ENCODE measurements at regions not wholly inside any gene's neighbourhood (a gene's known extent, or its start where the extent isn't known, plus 50 kb on each side); places are given as distances from the start of the nearest gene placed in this dataset.

DNA sequence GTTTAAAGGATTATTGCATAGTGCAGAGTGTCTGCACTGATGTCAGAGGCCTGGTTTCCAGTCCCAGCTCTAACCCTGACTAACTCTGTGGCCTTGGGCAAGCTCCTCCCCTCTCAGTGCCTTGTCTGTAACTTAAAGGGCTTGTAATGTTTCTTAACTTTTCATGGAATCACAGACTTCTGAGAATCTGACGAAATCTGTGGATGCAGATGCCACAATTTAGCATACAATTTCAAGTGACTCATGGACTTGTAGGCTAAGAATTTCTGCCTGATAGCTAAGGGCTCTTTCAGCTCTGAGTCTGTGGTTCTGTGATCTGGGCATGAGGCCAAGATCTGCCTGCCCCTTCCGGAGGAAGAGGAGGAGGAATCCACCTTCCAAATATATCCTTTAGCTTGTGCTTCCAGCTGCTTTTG is 236.9 kb downstream of the AR start:
- H3K9me3 ChIP-seq (ENCODE audit: control insufficient read depth, low read length) = no peaks in the 10 kb centered on the region
- H3K4me1 ChIP-seq (ENCODE audit: control insufficient read depth, insufficient read depth, low read length, poor library complexity, severe bottlenecking) = no peaks in the 10 kb centered on the region
- no peak overlapping the region for H3K4me3 ChIP-seq (ENCODE audit: extremely low read depth, insufficient read depth, low read length, poor library complexity, severe bottlenecking)
- no peaks in the 10 kb centered on the region for H3K36me3 ChIP-seq (ENCODE audit: control insufficient read depth, insufficient read depth, low read length)
- WGBS, 2 experiments (ENCODE audit: insufficient coverage in 2 of 2) = 88% methylated on average over 1 of the region's 2 CpGs; no CpG with 5 or more reads in 1 of the 2 experiments
- peak overlapping the region; percentile 62 for H3K27ac ChIP-seq (ENCODE audit: low read depth, low read length, severe bottlenecking)

DNA sequence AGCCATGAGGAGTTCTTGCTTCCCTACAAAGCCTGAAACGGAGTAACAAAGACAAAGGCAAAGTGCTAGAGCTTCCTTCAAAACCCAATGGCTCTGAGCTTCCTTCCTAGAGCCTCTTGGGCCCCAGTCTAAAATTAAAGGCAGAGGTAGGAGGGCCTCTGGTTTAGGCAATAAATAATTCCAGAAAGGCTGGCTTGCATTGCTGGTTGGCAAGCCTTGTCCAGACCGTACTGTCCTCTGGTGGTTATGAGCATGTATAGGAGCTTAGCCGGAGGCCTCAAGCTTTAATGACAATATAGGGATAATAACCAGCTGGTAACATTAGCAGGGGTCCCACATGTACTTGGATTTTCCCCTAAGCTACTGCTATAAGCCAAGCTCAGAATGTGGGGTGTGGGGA is 237.3 kb downstream of the AR start:
- Histone ChIP-seq H3K9me3 (ENCODE audit: control insufficient read depth, low read length) (no peaks in the 10 kb centered on the region), H3K4me3 (ENCODE audit: extremely low read depth, insufficient read depth, low read length, poor library complexity, severe bottlenecking) (no peak overlapping the region), H3K27ac (ENCODE audit: low read depth, low read length, severe bottlenecking) (peak overlapping the region; percentile 62), H3K4me1 (ENCODE audit: control insufficient read depth, insufficient read depth, low read length, poor library complexity, severe bottlenecking) (no peaks in the 10 kb centered on the region), H3K36me3 (ENCODE audit: control insufficient read depth, insufficient read depth, low read length) (no peaks in the 10 kb centered on the region)
- whole genome bisulfite sequencing, 2 experiments (ENCODE audit: insufficient coverage in 2 of 2) = 80% methylated on average over 1 of the region's 3 CpGs; no CpG with 5 or more reads in 1 of the 2 experiments

DNA sequence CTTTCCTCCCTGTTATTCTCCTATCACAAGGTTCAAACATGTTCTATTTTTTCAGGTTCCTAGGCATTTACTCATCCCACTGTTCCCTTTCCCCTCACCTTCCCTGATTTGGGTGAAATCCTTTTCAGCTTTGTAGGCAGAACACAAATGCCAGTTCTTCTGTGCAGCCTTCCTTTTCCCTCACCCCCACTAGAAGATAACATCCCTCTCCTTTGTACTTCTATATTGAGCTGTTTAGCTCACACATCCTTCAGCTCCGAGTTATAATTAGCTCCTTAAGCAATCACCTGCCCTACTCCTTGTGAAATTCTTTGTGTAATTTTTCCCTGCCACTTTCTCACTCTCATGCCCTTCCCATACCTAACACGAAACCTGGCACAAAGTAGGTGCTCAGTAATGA is 240.9 kb downstream of the AR start:
- Histone ChIP-seq H3K27ac (ENCODE audit: low read depth, low read length, severe bottlenecking) (no peak overlapping the region), H3K4me1 (ENCODE audit: control insufficient read depth, insufficient read depth, low read length, poor library complexity, severe bottlenecking) (no peaks in the 10 kb centered on the region), H3K4me3 (ENCODE audit: extremely low read depth, insufficient read depth, low read length, poor library complexity, severe bottlenecking) (no peak overlapping the region), H3K36me3 (ENCODE audit: control insufficient read depth, insufficient read depth, low read length) (no peaks in the 10 kb centered on the region), H3K9me3 (ENCODE audit: control insufficient read depth, low read length) (no peaks in the 10 kb centered on the region)
- no CpG with 5 or more reads among the region's 2 CpGs for WGBS, 2 experiments (ENCODE audit: insufficient coverage in 2 of 2)

DNA sequence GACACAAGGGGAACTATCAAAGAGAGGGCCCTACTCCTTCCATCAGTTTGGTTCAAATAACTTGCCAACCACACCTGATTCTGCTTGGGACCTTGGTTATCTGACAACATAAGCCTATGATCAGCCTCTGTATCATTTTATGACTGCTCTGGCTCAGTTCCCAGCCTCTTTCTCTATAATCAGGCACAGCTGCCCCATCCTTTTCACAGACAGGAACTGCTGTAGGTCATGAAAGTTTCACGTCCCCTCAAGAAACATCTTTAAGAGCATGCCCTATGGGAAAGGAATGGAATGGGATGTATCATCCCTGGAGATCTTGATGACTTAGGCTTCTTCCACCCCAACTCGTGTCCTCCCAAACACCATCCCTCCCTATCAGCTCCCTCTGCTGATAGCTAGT is 243.4 kb downstream of the AR start:
- H3K4me3 ChIP-seq (ENCODE audit: extremely low read depth, insufficient read depth, low read length, poor library complexity, severe bottlenecking) = no peak overlapping the region
- WGBS, 2 experiments (ENCODE audit: insufficient coverage in 2 of 2) = no CpG with 5 or more reads among the region's 2 CpGs
- H3K4me1 ChIP-seq (ENCODE audit: control insufficient read depth, insufficient read depth, low read length, poor library complexity, severe bottlenecking) = no peaks in the 10 kb centered on the region

DNA sequence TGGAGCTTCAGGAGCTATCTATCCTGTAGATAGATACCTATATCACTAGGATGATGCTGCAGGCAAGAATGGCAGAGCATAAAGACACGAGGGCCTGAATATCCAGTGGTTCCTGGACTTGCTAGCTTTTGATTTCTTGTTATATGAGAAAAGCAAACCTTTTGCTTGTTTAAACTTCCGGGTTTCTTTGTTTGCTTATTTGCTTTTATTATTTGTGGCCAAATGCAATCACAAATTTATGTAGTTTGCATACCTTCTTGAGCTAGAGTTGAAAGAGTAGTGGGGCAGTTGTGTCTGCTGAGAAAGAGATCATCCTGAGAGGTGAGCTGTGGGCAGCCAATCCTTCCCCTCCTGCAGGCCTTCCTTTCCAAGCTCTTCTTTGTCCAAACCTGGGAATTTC is 245.7 kb downstream of the AR start:
- no peaks in the 10 kb centered on the region for H3K36me3 ChIP-seq (ENCODE audit: control insufficient read depth, insufficient read depth, low read length)
- no CpG with 5 or more reads among the region's 2 CpGs for WGBS, 2 experiments (ENCODE audit: insufficient coverage in 2 of 2)
- H3K9me3 ChIP-seq (ENCODE audit: control insufficient read depth, low read length) = no peaks in the 10 kb centered on the region
- H3K4me3 ChIP-seq (ENCODE audit: extremely low read depth, insufficient read depth, low read length, poor library complexity, severe bottlenecking) = no peak overlapping the region
- H3K4me1 ChIP-seq (ENCODE audit: control insufficient read depth, insufficient read depth, low read length, poor library complexity, severe bottlenecking) = no peaks in the 10 kb centered on the region
- no peak overlapping the region for H3K27ac ChIP-seq (ENCODE audit: low read depth, low read length, severe bottlenecking)

More for the DNA sequence above, 243.4 kb downstream of the AR start:
- Histone ChIP-seq H3K27ac (ENCODE audit: low read depth, low read length, severe bottlenecking) (no peak overlapping the region), H3K9me3 (ENCODE audit: control insufficient read depth, low read length) (no peaks in the 10 kb centered on the region), H3K36me3 (ENCODE audit: control insufficient read depth, insufficient read depth, low read length) (no peaks in the 10 kb centered on the region)
